ENCODE measurements at regions not wholly inside any gene's neighbourhood (a gene's known extent, or its start where the extent isn't known, plus 50 kb on each side); places are given as distances from the start of the nearest gene placed in this dataset.

DNA sequence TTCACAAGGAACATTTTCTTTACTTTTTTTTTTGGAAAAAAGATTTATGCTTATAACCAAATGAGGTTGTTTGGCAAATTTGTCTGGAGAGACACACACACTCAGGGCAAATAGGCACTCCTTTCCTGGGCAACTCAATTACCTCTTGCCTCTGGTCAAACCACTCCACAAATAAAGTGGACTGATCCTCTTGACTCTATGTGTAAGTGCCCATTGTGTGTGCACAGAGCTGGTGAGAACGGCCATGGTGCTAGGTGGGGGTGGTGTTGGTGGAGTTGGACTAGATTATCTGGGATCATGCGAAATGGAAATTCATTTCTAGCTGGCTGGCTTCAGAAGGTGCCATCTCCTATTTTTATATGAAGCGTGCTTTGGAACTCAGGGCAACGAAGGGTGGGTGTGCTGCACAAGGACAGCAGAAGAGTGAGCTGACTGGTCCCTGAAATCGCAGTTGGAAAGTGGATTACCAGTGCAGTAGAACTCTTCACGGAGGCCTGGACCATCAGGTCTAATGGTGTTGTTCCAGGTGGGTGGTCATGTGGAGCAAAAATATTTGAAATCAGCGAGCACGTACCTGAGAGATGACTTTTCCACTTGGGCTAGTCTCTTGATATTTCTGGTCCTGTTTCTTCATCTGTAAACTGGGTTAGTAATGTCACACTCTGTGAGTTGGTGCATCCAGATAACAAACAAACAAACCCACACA is 149.9 kb downstream of the RPIA start:
- no peak overlapping the region for H3K27ac ChIP-seq (ENCODE audit: low read depth, low read length)
- no peak for DNase-seq
- no peak overlapping the region for H3K9ac ChIP-seq (ENCODE audit: low read length)
- no peak overlapping the region for H3K4me2 ChIP-seq (ENCODE audit: low read length)
- H4K8ac ChIP-seq (ENCODE audit: low read depth, low read length) = no peak overlapping the region
- no peak overlapping the region for H3K56ac ChIP-seq (ENCODE audit: low read length)
- H2BK15ac ChIP-seq (replicated peaks; ENCODE audit: low read depth) = no peak overlapping the region
- H3K79me1 ChIP-seq (ENCODE audit: low read length) = no peaks in the 10 kb centered on the region
- no peak overlapping the region for H2AK5ac ChIP-seq (ENCODE audit: low read length)
- H3K18ac ChIP-seq (ENCODE audit: low read length) = no peak overlapping the region
- H3K4ac ChIP-seq (ENCODE audit: low read depth, low read length) = no peak overlapping the region
- H2BK5ac ChIP-seq (ENCODE audit: low read length) = no peak overlapping the region
- no peak overlapping the region for H4K5ac ChIP-seq (ENCODE audit: low read length)
- no peaks in the 10 kb centered on the region for H3K79me2 ChIP-seq (ENCODE audit: control insufficient read depth, insufficient read depth, low read length)
- H3K36me3 ChIP-seq (ENCODE audit: control insufficient read depth, insufficient read depth, low read length) = no peaks in the 10 kb centered on the region
- H3K27me3 ChIP-seq (ENCODE audit: insufficient read depth, low read length, poor library complexity) = no peaks in the 10 kb centered on the region
- H3K4me1 ChIP-seq (ENCODE audit: control insufficient read depth, low read depth, low read length) = no peaks in the 10 kb centered on the region
- H3K23ac ChIP-seq (ENCODE audit: low read length) = no peak overlapping the region
- WGBS (ENCODE audit: extremely low coverage, insufficient coverage, low lambda C conversion rate) = no CpG with 5 or more reads among the region's 8 CpGs
- H2BK120ac ChIP-seq (ENCODE audit: low read depth, low read length) = no peak overlapping the region
- no peak overlapping the region for H3K4me3 ChIP-seq (ENCODE audit: low read length)

DNA sequence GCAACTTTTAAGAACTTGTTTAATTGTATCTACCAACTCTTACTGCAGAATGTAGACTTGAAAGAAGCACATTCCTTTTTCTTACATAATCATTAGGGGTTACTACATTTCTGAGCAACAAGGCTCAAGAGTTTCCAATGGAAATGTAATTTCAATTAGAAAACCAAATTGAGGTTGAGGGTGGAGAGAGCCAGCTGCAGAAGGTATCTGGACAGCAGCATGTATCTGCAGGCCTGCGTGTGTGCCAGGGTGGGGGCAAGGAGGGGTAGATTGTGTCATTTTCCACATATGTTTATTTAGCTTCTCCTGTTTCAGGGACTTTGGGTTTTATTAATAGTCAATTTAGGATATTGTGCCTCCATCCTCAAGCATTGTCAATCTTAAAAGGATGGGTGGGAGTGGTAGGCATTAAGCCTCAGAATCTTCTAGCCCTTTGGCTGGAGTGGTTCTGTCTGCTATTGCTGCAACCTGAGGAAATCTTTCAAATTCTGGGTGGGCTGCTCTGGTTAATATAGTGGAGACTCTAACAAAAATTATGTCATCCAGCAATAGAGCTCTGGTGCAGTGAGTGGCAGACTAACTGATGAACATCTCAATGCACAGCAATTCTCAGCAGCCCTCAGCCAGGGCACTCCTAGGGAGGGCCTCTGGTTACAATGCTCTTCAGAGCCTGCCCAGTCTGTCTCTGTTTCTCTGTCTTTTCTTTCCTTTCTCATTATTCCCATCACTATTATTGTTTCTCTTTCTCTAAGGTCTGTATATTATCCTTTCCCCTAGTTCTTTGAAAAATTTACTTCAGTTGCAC is 151.4 kb downstream of the RPIA start:
- Histone ChIP-seq H3K79me1 (ENCODE audit: low read length) (no peaks in the 10 kb centered on the region), H3K27me3 (ENCODE audit: insufficient read depth, low read length, poor library complexity) (no peaks in the 10 kb centered on the region), H2AK5ac (ENCODE audit: low read length) (no peak overlapping the region), H3K56ac (ENCODE audit: low read length) (no peak overlapping the region), H2BK5ac (ENCODE audit: low read length) (no peak overlapping the region), H2BK15ac (replicated peaks; ENCODE audit: low read depth) (no peak overlapping the region), H3K9ac (ENCODE audit: low read length) (no peak overlapping the region), H3K4ac (ENCODE audit: low read depth, low read length) (no peak overlapping the region), H3K4me3 (ENCODE audit: low read length) (no peak overlapping the region), H2BK120ac (ENCODE audit: low read depth, low read length) (no peak overlapping the region), H3K27ac (ENCODE audit: low read depth, low read length) (no peak overlapping the region), H3K4me2 (ENCODE audit: low read length) (no peak overlapping the region), H3K18ac (ENCODE audit: low read length) (no peak overlapping the region), H3K79me2 (ENCODE audit: control insufficient read depth, insufficient read depth, low read length) (no peaks in the 10 kb centered on the region), H3K36me3 (ENCODE audit: control insufficient read depth, insufficient read depth, low read length) (no peaks in the 10 kb centered on the region), H4K5ac (ENCODE audit: low read length) (no peak overlapping the region), H4K8ac (ENCODE audit: low read depth, low read length) (no peak overlapping the region), H3K4me1 (ENCODE audit: control insufficient read depth, low read depth, low read length) (no peaks in the 10 kb centered on the region), H3K23ac (ENCODE audit: low read length) (no peak overlapping the region)
- DNase-seq = no peak
- WGBS (ENCODE audit: extremely low coverage, insufficient coverage, low lambda C conversion rate) = no CpG with 5 or more reads among the region's 1 CpG

GRCh38 chr2:88843651-88844050 is 152.2 kb downstream of the RPIA start:
- DNase-seq = no peak
- Histone ChIP-seq H3K56ac (ENCODE audit: low read length) (no peak overlapping the region), H2BK15ac (replicated peaks; ENCODE audit: low read depth) (no peak overlapping the region), H3K23ac (ENCODE audit: low read length) (no peak overlapping the region), H3K4me1 (ENCODE audit: control insufficient read depth, low read depth, low read length) (no peaks in the 10 kb centered on the region), H2BK5ac (ENCODE audit: low read length) (no peak overlapping the region), H2BK120ac (ENCODE audit: low read depth, low read length) (no peak overlapping the region), H2AK5ac (ENCODE audit: low read length) (no peak overlapping the region), H3K4ac (ENCODE audit: low read depth, low read length) (no peak overlapping the region), H3K9ac (ENCODE audit: low read length) (no peak overlapping the region), H3K36me3 (ENCODE audit: control insufficient read depth, insufficient read depth, low read length) (no peaks in the 10 kb centered on the region), H3K4me3 (ENCODE audit: low read length) (no peak overlapping the region), H3K27ac (ENCODE audit: low read depth, low read length) (no peak overlapping the region), H3K79me1 (ENCODE audit: low read length) (no peaks in the 10 kb centered on the region), H3K18ac (ENCODE audit: low read length) (no peak overlapping the region), H3K27me3 (ENCODE audit: insufficient read depth, low read length, poor library complexity) (no peaks in the 10 kb centered on the region), H3K4me2 (ENCODE audit: low read length) (no peak overlapping the region), H4K5ac (ENCODE audit: low read length) (no peak overlapping the region), H4K8ac (ENCODE audit: low read depth, low read length) (no peak overlapping the region), H3K79me2 (ENCODE audit: control insufficient read depth, insufficient read depth, low read length) (no peaks in the 10 kb centered on the region)
- no CpG with 5 or more reads among the region's 2 CpGs for WGBS (ENCODE audit: extremely low coverage, insufficient coverage, low lambda C conversion rate)

GRCh38 chr2:88844960-88845359 is 153.5 kb downstream of the RPIA start:
- Histone ChIP-seq H3K79me2 (ENCODE audit: control insufficient read depth, insufficient read depth, low read length) (no peaks in the 10 kb centered on the region), H4K8ac (ENCODE audit: low read depth, low read length) (no peak overlapping the region), H4K5ac (ENCODE audit: low read length) (no peak overlapping the region), H2AK5ac (ENCODE audit: low read length) (no peak overlapping the region), H3K4ac (ENCODE audit: low read depth, low read length) (no peak overlapping the region), H3K56ac (ENCODE audit: low read length) (no peak overlapping the region), H3K36me3 (ENCODE audit: control insufficient read depth, insufficient read depth, low read length) (no peaks in the 10 kb centered on the region), H2BK5ac (ENCODE audit: low read length) (no peak overlapping the region), H2BK15ac (replicated peaks; ENCODE audit: low read depth) (no peak overlapping the region), H3K27ac (ENCODE audit: low read depth, low read length) (no peak overlapping the region), H3K23ac (ENCODE audit: low read length) (no peak overlapping the region), H3K4me2 (ENCODE audit: low read length) (no peak overlapping the region), H3K4me1 (ENCODE audit: control insufficient read depth, low read depth, low read length) (no peaks in the 10 kb centered on the region), H3K4me3 (ENCODE audit: low read length) (no peak overlapping the region), H2BK120ac (ENCODE audit: low read depth, low read length) (no peak overlapping the region), H3K9ac (ENCODE audit: low read length) (no peak overlapping the region), H3K79me1 (ENCODE audit: low read length) (no peaks in the 10 kb centered on the region), H3K18ac (ENCODE audit: low read length) (no peak overlapping the region), H3K27me3 (ENCODE audit: insufficient read depth, low read length, poor library complexity) (no peaks in the 10 kb centered on the region)
- DNase-seq = no peak
- whole genome bisulfite sequencing (ENCODE audit: extremely low coverage, insufficient coverage, low lambda C conversion rate) = no CpG with 5 or more reads among the region's 3 CpGs

DNA sequence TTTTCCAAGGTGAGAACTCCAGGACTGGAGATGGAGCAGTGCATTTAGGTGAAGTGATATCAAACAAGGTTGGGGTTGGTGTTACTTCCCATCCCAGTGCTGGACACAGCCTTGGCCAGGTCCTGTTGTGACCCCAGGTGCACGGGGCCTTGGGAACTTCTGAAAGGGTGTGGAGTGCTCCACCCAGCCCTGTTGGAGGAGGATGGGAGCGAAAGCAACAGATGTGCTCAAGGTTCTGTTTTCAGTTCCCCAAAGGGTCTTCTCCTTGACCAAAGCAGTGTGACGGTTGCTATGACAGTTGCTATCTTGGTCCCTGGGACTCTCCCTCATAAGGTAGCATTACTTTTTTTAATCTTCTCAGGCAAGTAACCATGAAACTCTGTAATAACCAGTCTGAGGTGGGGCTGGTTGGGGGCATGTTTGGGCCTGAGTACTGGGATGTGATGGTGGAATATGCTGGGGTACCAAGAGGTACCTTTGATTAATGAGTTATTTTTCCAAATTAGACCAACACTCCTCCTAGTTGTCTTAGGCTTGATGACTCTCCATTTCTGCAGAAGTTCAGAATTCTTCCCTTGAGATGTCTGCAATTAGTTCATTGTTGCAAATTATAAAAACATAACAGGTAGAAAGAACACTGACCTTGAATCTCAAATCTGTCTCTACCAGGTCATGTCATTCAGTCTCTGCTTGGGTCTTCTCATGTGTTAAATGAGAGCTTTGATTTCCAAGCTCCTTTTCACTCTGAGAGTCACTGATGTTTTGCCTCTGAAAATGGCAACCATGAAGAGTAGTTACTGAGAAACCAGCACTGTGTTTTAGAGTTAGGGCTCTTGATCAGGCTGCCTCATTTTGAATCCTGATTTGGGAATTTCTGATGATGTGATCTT is 154.5 kb downstream of the RPIA start:
- H4K8ac ChIP-seq (ENCODE audit: low read depth, low read length) = no peak overlapping the region
- no peak for DNase-seq
- H3K27me3 ChIP-seq (ENCODE audit: insufficient read depth, low read length, poor library complexity) = no peaks in the 10 kb centered on the region
- H2BK120ac ChIP-seq (ENCODE audit: low read depth, low read length) = no peak overlapping the region
- H3K4me2 ChIP-seq (ENCODE audit: low read length) = no peak overlapping the region
- no peak overlapping the region for H2BK5ac ChIP-seq (ENCODE audit: low read length)
- H3K9ac ChIP-seq (ENCODE audit: low read length) = no peak overlapping the region
- no CpG with 5 or more reads among the region's 3 CpGs for WGBS (ENCODE audit: extremely low coverage, insufficient coverage, low lambda C conversion rate)
- H3K23ac ChIP-seq (ENCODE audit: low read length) = no peak overlapping the region
- H3K4ac ChIP-seq (ENCODE audit: low read depth, low read length) = no peak overlapping the region
- no peak overlapping the region for H3K4me3 ChIP-seq (ENCODE audit: low read length)
- H3K56ac ChIP-seq (ENCODE audit: low read length) = no peak overlapping the region
- H2AK5ac ChIP-seq (ENCODE audit: low read length) = no peak overlapping the region
- no peaks in the 10 kb centered on the region for H3K79me1 ChIP-seq (ENCODE audit: low read length)
- H4K5ac ChIP-seq (ENCODE audit: low read length) = no peak overlapping the region
- H3K4me1 ChIP-seq (ENCODE audit: control insufficient read depth, low read depth, low read length) = no peaks in the 10 kb centered on the region
- H3K79me2 ChIP-seq (ENCODE audit: control insufficient read depth, insufficient read depth, low read length) = no peaks in the 10 kb centered on the region
- H3K36me3 ChIP-seq (ENCODE audit: control insufficient read depth, insufficient read depth, low read length) = no peaks in the 10 kb centered on the region
- H3K18ac ChIP-seq (ENCODE audit: low read length) = no peak overlapping the region
- H2BK15ac ChIP-seq (replicated peaks; ENCODE audit: low read depth) = no peak overlapping the region
- H3K27ac ChIP-seq (ENCODE audit: low read depth, low read length) = no peak overlapping the region

Measured in mesendoderm (in vitro differentiated cells).